A673 (cell line): ENCODE measurements at regions not wholly inside any gene's neighbourhood (a gene's known extent, or its start where the extent isn't known, plus 50 kb on each side); places are given as distances from the start of the nearest gene placed in this dataset.

Experiments
- CTCF ChIP-seq: fragments of 300-800, 200-600 bp; sonication (generic); conservative IDR thresholded peaks from 2 replicates; pipeline ENCODE4 v1.5.1; 2017; ENCODE audit warnings: low read depth, mild to moderate bottlenecking, antibody characterized with exemption, low read length, moderate library complexity, mixed read lengths
- EZH2 ChIP-seq: fragments of 200-600 bp; sonication (generic); IDR thresholded peaks from 2 replicates; pipeline ENCODE4 v1.6.1; 2017; ENCODE audit warnings: borderline replicate concordance, low read depth, mild to moderate bottlenecking, mixed read lengths, antibody characterized with exemption, low read length; ENCODE audit not compliant: poor library complexity, severe bottlenecking

- TF ChIP-seq CTCF (no peak), EZH2 (no peak)
Measured at GRCh38 chr12:116358536-116358892, 81.0 kb upstream of the MED13L start.
